Mesenchymal stem cell (in vitro differentiated cells and primary cell): ENCODE measurements at regions not wholly inside any gene's neighbourhood (a gene's known extent, or its start where the extent isn't known, plus 50 kb on each side); places are given as distances from the start of the nearest gene placed in this dataset.

ENCODE experiments used
- DNase-seq: peaks from one replicate; pipeline ENCODE4 v3.0.0-alpha.2; 2013
- H2AFZ ChIP-seq: one replicate; pipeline ENCODE4 v1.6.1; 2013; ENCODE audit warnings: low read depth, mild to moderate bottlenecking, control low read depth, inconsistent platforms, low read length, moderate library complexity
- H2AK5ac ChIP-seq: 2 replicates; pipeline ENCODE4 v1.6.1; 2013; ENCODE audit warnings: low read length, moderate library complexity, mild to moderate bottlenecking, inconsistent platforms; ENCODE audit not compliant: severe bottlenecking
- H2BK120ac ChIP-seq: one replicate; pipeline ENCODE4 v1.6.1; 2013; ENCODE audit warnings: low read depth, mild to moderate bottlenecking, inconsistent platforms, low read length, moderate library complexity
- H2BK12ac ChIP-seq, 2 experiments: one replicate each; pipeline ENCODE4 v1.6.1; 2013; ENCODE audit warnings: inconsistent platforms in 2 of 2, low read length in 2 of 2, mild to moderate bottlenecking in 2 of 2, moderate library complexity in 2 of 2, control low read depth in 1 of 2
- H2BK15ac ChIP-seq: one replicate; pipeline ENCODE4 v1.6.1; 2013; ENCODE audit warnings: mild to moderate bottlenecking, low read depth, inconsistent platforms; ENCODE audit not compliant: poor library complexity, severe bottlenecking
- H2BK5ac ChIP-seq: 2 replicates; pipeline ENCODE4 v1.6.1; 2013; ENCODE audit warnings: low read depth, mild to moderate bottlenecking, low read length, control low read depth, inconsistent platforms; ENCODE audit not compliant: poor library complexity, severe bottlenecking
- H3K14ac ChIP-seq, 2 experiments: one replicate each; pipeline ENCODE4 v1.6.1; 2013; ENCODE audit warnings: inconsistent platforms in 2 of 2, low read length in 2 of 2, control low read depth in 1 of 2, mild to moderate bottlenecking in 1 of 2, moderate library complexity in 1 of 2
- H3K18ac ChIP-seq, 2 experiments: one replicate each; pipeline ENCODE4 v1.6.1; 2013; ENCODE audit warnings: inconsistent platforms in 2 of 2, low read length in 2 of 2, control low read depth in 1 of 2, low read depth in 1 of 2, mild to moderate bottlenecking in 1 of 2
- H3K23ac ChIP-seq, 2 experiments: one replicate each; pipeline ENCODE4 v1.6.1; 2013; ENCODE audit warnings: inconsistent platforms in 2 of 2, low read length in 2 of 2, mild to moderate bottlenecking in 2 of 2, moderate library complexity in 2 of 2, control low read depth in 1 of 2
- H3K27ac ChIP-seq: 2 replicates; pipeline ENCODE4 v1.5.1; 2013; ENCODE audit warnings: mild to moderate bottlenecking, moderate library complexity, low read length, control low read depth, inconsistent platforms; ENCODE audit not compliant: poor library complexity, severe bottlenecking
- H3K27me3 ChIP-seq, 2 experiments: 2 replicates each; pipeline versions ENCODE4 v1.6.1 to v1.7.0; 2013; ENCODE audit warnings: low read length in 2 of 2, mild to moderate bottlenecking in 2 of 2, moderate library complexity in 2 of 2, control low read depth in 1 of 2, inconsistent platforms in 1 of 2; ENCODE audit not compliant: control insufficient read depth in 1 of 2, insufficient read depth in 1 of 2
- H3K36me3 ChIP-seq, 2 experiments: 2 replicates each; pipeline versions ENCODE4 v1.6.1 to v1.7.0; 2013; ENCODE audit warnings: low read length in 2 of 2, control low read depth in 1 of 2, inconsistent platforms in 1 of 2, low read depth in 1 of 2, mild to moderate bottlenecking in 1 of 2; ENCODE audit not compliant: insufficient read depth in 2 of 2, control insufficient read depth in 1 of 2
- H3K4ac ChIP-seq, 2 experiments: one replicate each; pipeline ENCODE4 v1.6.1; 2013; ENCODE audit warnings: inconsistent platforms in 2 of 2, low read length in 2 of 2, mild to moderate bottlenecking in 2 of 2, moderate library complexity in 2 of 2, control low read depth in 1 of 2, low read depth in 1 of 2
- H3K4me1 ChIP-seq: 2 replicates; pipeline ENCODE4 v1.6.1; 2013; ENCODE audit warnings: low read depth, low read length, control low read depth; ENCODE audit not compliant: control insufficient read depth, insufficient read depth
- H3K4me2 ChIP-seq: 2 replicates; pipeline ENCODE4 v1.6.1; 2013; ENCODE audit warnings: low read length, mild to moderate bottlenecking, inconsistent platforms; ENCODE audit not compliant: poor library complexity, severe bottlenecking
- H3K4me3 ChIP-seq, 2 experiments: 2 replicates each; pipeline versions ENCODE4 v1.5.1 to v1.7.0; 2013; ENCODE audit warnings: low read length in 2 of 2, mild to moderate bottlenecking in 2 of 2, control low read depth in 1 of 2, low read depth in 1 of 2; ENCODE audit not compliant: insufficient read depth in 1 of 2
- H3K79me1 ChIP-seq: replicated peaks from 2 replicates; pipeline ENCODE4 v1.6.1; 2013; ENCODE audit warnings: mild to moderate bottlenecking, control low read depth, low read length, inconsistent platforms; ENCODE audit not compliant: poor library complexity, severe bottlenecking
- H3K9ac ChIP-seq: 2 replicates; pipeline ENCODE4 v1.7.0; 2013; ENCODE audit warnings: mild to moderate bottlenecking, low read length, moderate library complexity
- H3K9me3 ChIP-seq: 2 replicates; pipeline ENCODE4 v1.7.0; 2013; ENCODE audit warnings: mild to moderate bottlenecking, low read length; ENCODE audit not compliant: control insufficient read depth
- H4K8ac ChIP-seq: one replicate; pipeline ENCODE4 v1.6.1; 2013; ENCODE audit warnings: inconsistent platforms, mild to moderate bottlenecking, low read length, moderate library complexity
- H4K91ac ChIP-seq: one replicate; pipeline ENCODE4 v1.6.1; 2013; ENCODE audit warnings: mild to moderate bottlenecking, low read length, inconsistent platforms
- WGBS: methylation state at CpG from one replicate; pipeline ENCODE4 v1.1.7; 2013; ENCODE audit warnings: mixed read lengths; 5-methylcytosine and 5-hydroxymethylcytosine counted together

- Histone ChIP-seq H3K14ac (no peak overlapping the region), H4K91ac (no peak overlapping the region), H2AFZ (no peak overlapping the region), H3K9me3 (no peaks in the 10 kb centered on the region), H2AK5ac (no peak overlapping the region), H3K27ac (no peak overlapping the region), H2BK120ac (no peak overlapping the region), H2BK12ac (no peak overlapping the region), H3K4me3 (no peak overlapping the region), H3K4ac (no peak overlapping the region), H2BK15ac (no peak overlapping the region), H3K23ac (no peak overlapping the region), H3K36me3 (no peaks in the 10 kb centered on the region), H2BK5ac (no peak overlapping the region), H3K18ac (no peak overlapping the region), H4K8ac (no peak overlapping the region), H3K4me2 (no peak overlapping the region), H3K27me3 (no peaks in the 10 kb centered on the region), H3K79me1 (no peaks in the 10 kb centered on the region), H3K4me1 (no peaks in the 10 kb centered on the region), H3K9ac (no peak overlapping the region)
- peak; percentile 45 for DNase-seq
- WGBS, result 17% methylated on average over 1 of the region's 1 CpG
These were observed 391.8 kb upstream of the ZNF608 start for GRCh38 chr5:125138266-125138665.

- H2AFZ ChIP-seq, result no peak overlapping the region
- H4K8ac ChIP-seq, result no peak overlapping the region
- no peak overlapping the region for H3K4ac ChIP-seq
- no CpG with 5 or more reads among the region's 2 CpGs for WGBS
- H3K4me1 ChIP-seq, result no peaks in the 10 kb centered on the region
- DNase-seq, result no peak
- no peaks in the 10 kb centered on the region for H3K36me3 ChIP-seq
- no peak overlapping the region for H3K4me2 ChIP-seq
- no peaks in the 10 kb centered on the region for H3K9me3 ChIP-seq
- no peak overlapping the region for H2BK12ac ChIP-seq
- no peaks in the 10 kb centered on the region for H3K79me1 ChIP-seq
- no peak overlapping the region for H3K27ac ChIP-seq
- no peak overlapping the region for H3K18ac ChIP-seq
- H2BK120ac ChIP-seq, result no peak overlapping the region
- H3K14ac ChIP-seq, result no peak overlapping the region
- H2BK5ac ChIP-seq, result no peak overlapping the region
- no peak overlapping the region for H2AK5ac ChIP-seq
- H3K4me3 ChIP-seq, result no peak overlapping the region
- no peak overlapping the region for H3K23ac ChIP-seq
- no peak overlapping the region for H2BK15ac ChIP-seq
- H3K27me3 ChIP-seq, result no peaks in the 10 kb centered on the region
- H3K9ac ChIP-seq, result no peak overlapping the region
- no peak overlapping the region for H4K91ac ChIP-seq
These were observed 393.2 kb upstream of the ZNF608 start for GRCh38 chr5:125139590-125139989.

GRCh38 chr5:125140220-125140619 lies 393.8 kb upstream of the ZNF608 start:
- H2BK5ac ChIP-seq, result no peak overlapping the region
- H4K91ac ChIP-seq, result no peak overlapping the region
- no peak overlapping the region for H3K23ac ChIP-seq
- no peaks in the 10 kb centered on the region for H3K79me1 ChIP-seq
- no peak overlapping the region for H2BK120ac ChIP-seq
- 67% methylated on average over 3 of the region's 4 CpGs for WGBS
- H2AFZ ChIP-seq, result no peak overlapping the region
- H2BK12ac ChIP-seq, result peak overlapping the region in 1 of 2 experiments; percentile 71
- peak overlapping the region; percentile 12 for H3K9ac ChIP-seq
- H4K8ac ChIP-seq, result no peak overlapping the region
- H3K4me2 ChIP-seq, result no peak overlapping the region
- no peak overlapping the region for H3K4ac ChIP-seq
- H3K4me3 ChIP-seq, result no peak overlapping the region
- no peak overlapping the region for H3K27ac ChIP-seq
- H3K27me3 ChIP-seq, result no peaks in the 10 kb centered on the region
- H3K18ac ChIP-seq, result peak overlapping the region; percentile 53 to 66
- no peaks in the 10 kb centered on the region for H3K9me3 ChIP-seq
- H3K36me3 ChIP-seq, result no peaks in the 10 kb centered on the region
- no peak overlapping the region for H2AK5ac ChIP-seq
- no peak overlapping the region for H2BK15ac ChIP-seq
- peak; percentile 59 for DNase-seq
- no peak overlapping the region for H3K14ac ChIP-seq
- no peaks in the 10 kb centered on the region for H3K4me1 ChIP-seq

- Histone ChIP-seq H3K27me3 (no peaks in the 10 kb centered on the region), H3K4ac (no peak overlapping the region), H3K4me3 (no peak overlapping the region), H3K4me2 (no peak overlapping the region), H4K8ac (no peak overlapping the region), H4K91ac (no peak overlapping the region), H3K9ac (peak overlapping the region; percentile 12), H3K23ac (no peak overlapping the region), H3K79me1 (no peaks in the 10 kb centered on the region), H2BK12ac (no peak overlapping the region), H3K27ac (no peak overlapping the region), H3K36me3 (no peaks in the 10 kb centered on the region), H2BK5ac (no peak overlapping the region), H3K9me3 (no peaks in the 10 kb centered on the region), H2BK120ac (no peak overlapping the region), H2AFZ (no peak overlapping the region), H2AK5ac (no peak overlapping the region), H3K18ac (no peak overlapping the region), H3K14ac (no peak overlapping the region), H3K4me1 (no peaks in the 10 kb centered on the region), H2BK15ac (no peak overlapping the region)
- peak; percentile 96 for DNase-seq
- 15% methylated on average over 2 of the region's 2 CpGs for WGBS
These were observed 394.4 kb upstream of the ZNF608 start for GRCh38 chr5:125140855-125141254.
